Renal cortical epithelial cell (primary cell): ENCODE measurements at regions not wholly inside any gene's neighbourhood (a gene's known extent, or its start where the extent isn't known, plus 50 kb on each side); places are given as distances from the start of the nearest gene placed in this dataset.

Source experiments
- DNase-seq: peaks from one replicate; pipeline ENCODE4 v3.0.0-alpha.2; 2011; ENCODE audit warnings: low read depth

- no peak for DNase-seq
Observed at GRCh38 chr11:33412241-33412640, 155.1 kb downstream of the HIPK3 start.

- DNase-seq: no peak
Observed at GRCh38 chr11:33411751-33412150, 154.6 kb downstream of the HIPK3 start.

- no peak for DNase-seq
Observed at GRCh38 chr11:33410086-33410765, 153.0 kb downstream of the HIPK3 start.
